Activated CD4-positive, alpha-beta T cell treated with anti-CD3 and anti-CD28 coated beads, Interleukin-2, amount 50 U/mL, for 1 hour (primary cell): ENCODE measurements at regions not wholly inside any gene's neighbourhood (a gene's known extent, or its start where the extent isn't known, plus 50 kb on each side); places are given as distances from the start of the nearest gene placed in this dataset.

ENCODE experiments used
- DNase-seq: peaks from one replicate; pipeline ENCODE4 v3.0.0-alpha.2; 2020

DNA sequence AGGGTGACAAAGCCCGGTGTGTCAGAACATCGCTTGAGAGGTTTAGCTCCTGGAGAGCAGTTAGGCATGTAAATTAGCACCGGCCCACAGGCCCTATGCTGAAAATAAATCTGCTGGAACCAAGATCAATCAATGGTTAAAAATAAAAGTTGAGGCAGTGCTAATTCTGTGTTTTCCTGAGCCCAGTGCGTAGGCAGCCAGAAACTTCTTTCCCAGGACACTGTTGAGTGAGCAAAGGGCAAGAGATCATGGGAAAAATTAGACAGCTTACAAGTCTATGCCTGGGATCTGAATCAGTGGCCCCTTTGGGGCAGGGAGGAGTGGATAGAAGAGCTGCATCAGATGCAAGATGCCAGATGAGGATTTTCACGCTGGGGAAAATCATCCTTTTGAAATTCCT is 539.2 kb downstream of the BUD13 start:
- no peak for DNase-seq

DNA sequence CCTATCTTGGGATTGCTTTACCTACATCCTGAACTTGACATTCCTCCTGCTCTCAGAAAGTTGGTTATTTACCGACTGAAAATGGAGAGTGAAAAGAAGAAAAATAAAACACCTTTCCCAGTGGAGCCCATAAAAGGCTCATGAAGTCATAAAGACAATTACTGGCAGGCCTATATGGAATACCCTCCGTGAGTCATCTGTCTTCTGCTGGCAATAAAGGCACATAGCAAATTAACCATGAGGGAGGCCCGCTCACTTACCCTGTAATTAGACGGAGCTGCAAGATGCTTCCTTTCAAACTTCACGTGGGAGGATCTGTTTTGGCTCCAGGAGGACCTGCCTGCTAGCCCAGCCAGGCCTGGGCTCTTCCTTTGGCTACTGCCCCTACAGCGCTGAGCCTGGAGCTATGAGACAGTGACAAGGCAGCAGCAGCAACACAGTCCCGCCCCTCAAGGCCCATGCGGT is 540.4 kb downstream of the BUD13 start:
- DNase-seq, result no peak

DNA sequence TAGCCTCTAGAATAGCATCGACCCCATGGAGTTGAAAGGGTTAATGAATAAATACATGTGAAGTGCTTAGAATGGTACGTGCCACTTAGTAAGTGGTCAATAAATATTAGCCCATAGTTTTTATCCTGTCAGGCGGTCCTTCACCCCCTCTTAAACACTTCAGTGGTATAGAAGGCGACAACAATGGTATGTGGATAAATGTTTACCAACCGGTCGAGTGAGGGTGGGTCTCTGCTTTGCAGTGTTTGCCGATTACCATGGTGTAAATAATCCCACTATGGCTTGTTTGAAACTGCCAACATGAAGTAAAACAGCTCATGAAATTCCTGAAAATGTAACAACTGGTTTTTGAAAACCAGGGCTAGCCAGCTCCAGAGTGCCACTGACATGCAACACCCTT is 541.2 kb downstream of the BUD13 start:
- no peak for DNase-seq

DNA sequence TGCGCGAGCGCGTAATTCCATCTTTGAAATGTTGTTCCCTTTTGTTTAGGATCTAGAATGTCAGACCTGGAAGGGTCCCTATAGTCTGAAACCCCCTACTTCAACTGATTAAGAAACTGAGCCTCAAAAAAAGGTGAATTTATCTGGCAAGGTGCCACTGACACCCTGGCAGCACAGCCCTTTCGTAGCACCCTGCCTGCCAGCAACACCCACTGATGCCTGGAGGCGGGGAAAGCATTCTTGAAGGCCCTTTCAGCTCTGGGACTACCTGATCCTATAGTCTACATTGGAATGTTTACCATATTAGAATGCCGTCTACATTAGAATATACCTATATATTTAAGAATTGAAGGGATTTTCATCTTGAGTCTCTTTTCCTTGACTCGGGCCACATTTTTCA is 542.3 kb downstream of the BUD13 start:
- DNase-seq, result no peak

DNA sequence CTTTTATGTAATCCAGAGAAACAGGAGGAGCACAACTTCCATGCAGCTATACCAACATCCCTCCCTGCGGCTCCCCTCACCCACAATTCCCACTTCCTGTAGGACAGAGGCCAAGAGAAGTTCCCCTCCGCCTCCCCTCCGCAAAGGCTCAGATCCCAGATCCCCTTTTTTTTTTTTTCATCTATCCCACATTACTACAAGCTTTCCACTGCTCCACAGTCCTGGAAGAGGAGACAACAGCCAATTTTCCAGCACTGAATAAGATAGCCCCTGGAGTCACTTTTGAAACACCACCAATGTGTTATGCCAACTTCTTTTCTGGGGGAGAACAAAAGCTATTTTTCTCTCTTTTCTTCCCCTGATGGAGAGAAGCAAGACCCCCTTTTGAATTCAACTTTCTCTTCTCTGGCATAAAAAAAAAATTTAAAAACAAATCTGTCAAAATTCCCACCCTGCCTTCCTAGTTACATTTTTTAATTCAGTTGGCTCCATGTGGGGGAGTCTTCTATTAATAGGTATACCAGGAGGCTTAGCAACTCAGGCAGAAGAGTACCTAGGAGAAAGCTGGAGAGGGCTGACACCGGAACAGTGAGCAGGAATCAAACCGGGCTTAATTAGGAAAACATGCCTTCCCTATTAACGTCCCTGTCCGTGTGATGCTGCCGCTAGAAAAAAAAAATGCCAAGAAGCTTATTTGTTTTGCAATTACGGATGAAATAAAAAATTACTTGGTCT is 543.4 kb downstream of the BUD13 start:
- DNase-seq, result no peak

DNA sequence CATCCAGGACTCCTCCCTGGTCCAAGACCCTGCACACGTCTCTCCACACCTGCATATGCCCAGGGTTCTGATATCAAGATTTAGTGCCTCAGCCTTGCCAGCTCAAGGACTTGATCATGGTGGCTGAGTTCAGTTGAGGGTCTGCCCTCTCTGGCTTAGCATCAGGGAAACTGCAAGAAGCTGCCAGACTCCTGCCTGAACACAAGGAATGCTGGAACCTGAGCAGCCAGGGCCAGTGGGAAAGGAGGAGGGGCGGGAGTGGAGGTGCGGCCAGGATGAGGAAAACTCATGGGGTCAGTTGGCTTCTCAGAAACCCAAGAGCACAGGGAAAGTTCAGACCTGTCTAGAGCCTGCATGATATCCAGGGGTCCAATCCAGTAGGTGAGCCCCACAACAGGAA is 546.1 kb downstream of the BUD13 start:
- no peak for DNase-seq

DNA sequence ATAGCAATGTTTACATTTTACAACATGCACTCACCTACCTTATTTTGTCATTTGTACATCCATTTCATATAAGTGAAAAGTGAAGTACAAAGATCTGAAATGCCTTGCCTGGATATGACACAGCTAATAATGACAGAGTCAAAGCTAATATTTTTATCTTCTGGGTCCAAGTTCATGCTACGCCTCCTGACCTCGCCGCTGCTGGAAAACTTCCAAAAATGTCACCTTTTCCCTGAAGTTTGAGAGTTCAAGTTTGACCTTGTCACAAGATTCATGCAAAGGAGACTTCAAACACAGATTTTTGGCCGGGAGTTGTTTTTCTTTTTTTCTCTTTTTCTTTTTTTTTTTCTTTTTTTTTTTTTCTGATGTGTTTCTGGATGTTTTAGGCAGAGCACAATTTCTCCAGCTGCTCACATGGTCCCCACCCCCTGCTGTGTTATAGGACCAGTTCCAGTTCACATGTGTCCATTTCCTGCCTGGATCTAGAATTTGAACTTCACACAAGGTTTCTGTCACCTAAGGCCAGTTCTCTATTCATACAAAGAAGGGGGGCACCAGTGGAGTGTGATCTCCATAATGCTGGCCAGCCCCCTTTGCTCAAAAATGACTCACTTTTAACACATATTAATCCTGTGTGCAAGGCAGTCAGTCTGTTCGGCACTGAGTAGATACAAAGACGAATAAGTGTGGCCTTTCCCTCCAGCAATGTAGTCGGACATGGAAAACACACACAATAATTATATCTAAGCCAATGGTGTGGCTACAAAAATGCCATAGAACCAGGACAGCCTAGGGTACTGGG is 546.8 kb downstream of the BUD13 start:
- DNase-seq, result no peak

DNA sequence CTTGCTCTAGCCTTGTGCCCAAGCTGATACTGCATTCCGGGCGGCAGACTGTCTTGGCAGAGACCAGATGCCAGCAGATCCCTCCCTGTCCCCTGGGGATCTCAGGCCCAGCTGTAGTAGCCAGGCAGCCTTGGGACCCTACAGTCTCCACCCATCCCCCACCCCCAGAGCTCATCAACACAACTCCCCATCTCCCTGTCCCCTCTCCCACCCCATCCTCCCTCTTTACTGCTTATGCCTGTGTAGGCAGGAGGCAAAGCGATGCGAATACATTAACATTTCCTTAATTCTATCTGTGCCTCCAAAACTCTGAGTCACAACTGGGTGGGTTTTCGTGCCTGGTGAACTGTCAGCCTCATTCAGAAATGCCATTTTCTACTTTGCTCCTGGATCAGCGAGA is 547.6 kb downstream of the BUD13 start:
- no peak for DNase-seq

DNA sequence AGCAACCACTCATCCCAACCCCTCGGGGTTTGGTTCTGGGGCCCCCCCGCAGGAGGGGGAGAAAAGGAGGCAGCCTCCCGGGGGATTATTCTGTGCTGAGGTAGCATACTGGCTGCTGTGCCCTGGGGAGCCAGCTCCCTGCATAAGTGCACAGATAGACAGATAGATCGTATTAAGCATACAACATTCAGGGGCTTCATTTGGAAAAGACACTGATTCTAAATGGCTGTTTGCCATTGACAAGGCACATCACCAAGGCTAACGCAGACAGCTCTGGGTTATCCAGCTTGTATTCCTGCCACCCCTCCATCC is 547.9 kb downstream of the BUD13 start:
- DNase-seq, result no peak

DNA sequence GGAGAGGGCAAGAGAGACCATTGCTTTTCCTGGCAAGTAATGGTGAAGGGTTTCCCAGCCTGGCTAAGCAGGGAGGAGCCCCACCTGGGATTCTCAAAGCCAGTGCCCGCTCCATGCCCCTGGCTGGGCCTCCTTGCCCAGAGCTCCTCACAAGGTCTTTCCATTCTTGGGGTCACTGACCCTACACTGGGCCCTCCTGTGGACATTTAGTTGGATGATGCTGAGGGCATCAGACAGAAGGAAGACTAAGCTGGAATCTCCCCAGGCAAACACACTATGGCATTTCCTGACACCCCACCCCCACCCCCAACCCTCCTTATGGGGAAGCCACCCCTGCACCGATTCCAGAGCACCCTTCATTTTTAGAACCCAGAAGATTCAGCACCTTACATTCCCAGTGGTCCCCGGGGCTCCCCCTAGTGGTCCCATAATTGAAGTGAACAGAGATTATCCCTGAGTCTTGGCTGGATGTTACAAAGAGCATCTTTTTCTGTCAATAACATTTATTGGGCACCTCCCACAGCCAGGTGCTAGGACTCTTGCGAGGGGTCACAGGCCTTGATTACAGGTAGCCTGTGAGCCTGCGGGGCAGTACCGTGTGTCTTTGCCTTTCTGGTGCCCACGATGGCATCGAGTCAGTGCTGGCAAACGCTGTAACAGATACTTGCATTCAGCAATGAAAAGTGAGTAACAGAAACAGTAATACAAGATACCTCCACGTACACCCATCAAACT is 548.5 kb downstream of the BUD13 start:
- DNase-seq, result peak; percentile 12

DNA sequence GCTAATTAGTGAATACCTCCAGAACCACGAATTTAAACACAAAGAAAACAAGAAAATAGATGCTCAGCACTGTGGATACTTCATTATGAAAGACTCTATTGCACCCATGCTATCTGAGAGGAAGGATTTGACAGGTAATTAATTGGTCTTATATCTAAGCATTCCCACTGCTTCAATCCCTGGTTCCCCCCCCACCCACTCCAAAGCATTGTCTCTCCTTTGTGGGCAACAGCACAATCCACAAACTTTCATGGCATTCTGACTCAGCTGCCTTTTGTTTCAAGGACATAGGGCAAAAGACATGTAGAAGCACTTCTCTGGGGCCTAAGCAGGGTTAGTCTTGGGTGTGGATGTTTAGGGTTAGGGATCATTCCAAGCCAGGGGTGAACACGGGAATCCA is 551.4 kb downstream of the BUD13 start:
- no peak for DNase-seq

DNA sequence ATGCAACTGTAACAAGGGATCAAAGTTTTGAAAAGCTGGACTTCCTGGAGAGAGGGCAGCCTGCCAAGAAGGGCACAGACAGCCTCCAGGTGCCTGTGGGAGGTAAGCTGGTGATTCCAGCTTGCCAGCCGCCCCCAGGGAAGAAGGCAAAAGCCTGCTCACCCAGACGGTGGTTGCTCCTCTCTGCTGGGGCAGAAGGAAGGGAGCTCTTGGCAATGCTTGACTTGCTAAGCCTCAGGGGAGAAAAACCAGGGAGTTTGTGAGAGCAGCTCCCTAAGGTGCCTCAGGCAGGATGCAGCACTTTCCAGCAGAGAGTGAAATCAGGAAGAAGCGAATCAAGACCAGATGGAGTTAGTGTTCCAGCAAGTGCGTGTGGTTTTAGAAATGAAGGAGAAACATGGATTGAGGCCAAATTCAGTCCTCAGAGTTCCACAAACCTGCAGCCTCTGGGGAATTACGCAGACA is 553.6 kb downstream of the BUD13 start:
- DNase-seq, result no peak

DNA sequence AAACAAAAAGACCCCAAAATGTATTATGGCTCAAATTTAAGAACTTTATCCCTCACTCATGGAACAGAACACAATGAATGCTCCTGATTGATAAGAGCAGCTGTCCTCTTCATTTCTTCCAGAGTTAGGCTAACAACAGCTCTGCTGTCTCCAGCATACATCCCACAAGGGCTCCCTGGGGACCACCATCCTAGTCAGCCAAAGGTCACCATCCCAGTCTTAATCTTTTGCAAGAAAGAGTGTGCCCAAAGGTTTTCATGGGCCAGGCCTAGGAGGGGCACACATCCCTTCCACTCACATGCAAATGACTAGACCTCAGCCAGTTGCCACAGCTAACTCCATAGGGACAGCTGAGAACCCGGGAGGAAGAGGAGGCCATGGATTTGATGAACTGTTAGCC is 555.3 kb downstream of the BUD13 start:
- DNase-seq, result no peak

DNA sequence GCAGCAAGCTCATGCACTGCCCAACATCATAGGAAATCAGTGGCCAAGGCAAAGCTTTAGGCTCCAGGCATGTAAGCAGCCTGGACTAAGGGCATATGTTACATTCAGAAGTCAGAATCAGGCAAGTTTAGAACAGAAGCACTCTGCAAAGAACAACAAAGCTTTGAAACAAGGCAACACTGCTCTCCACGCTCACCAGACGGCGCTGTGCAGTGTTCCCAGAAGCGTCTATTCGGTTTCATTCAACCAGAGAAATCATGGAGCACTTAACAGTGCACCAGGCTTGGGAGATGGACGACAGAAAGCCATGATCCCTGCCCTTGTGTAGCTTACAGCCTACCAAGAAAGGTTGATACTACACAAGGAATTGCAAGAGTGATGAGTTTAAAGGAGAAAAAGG is 555.8 kb downstream of the BUD13 start:
- DNase-seq, result no peak

DNA sequence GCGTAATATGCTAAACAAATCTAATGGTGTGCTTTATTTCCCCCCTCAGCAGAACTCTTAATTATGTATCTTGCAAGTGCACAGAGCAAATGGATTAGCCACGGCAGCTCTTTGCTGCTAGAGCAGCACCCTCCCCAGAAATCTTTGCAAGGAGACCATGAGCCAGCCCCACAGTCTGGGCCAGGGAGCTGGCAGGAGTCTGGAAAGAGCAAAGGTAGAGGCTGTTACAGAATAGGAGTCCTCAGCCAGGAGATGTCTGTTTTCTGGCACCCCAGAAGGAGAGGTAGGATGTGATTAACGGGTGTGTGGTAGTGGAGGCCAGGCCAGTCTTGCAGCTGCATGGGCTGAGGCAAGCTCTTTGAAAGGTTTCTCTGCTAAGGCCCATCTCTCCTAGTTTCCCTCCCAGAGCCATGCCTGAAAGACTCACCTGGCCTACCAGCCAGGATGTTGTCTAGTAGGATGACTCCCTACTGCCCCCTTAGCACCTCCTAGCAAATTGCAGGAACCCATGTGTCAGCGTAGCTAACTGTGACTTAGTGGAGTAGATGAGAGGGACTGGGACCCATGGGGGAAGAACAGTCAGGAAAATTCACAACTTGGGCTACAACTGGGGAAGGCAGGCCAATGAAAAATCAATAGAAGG is 557.2 kb downstream of the BUD13 start:
- no peak for DNase-seq

DNA sequence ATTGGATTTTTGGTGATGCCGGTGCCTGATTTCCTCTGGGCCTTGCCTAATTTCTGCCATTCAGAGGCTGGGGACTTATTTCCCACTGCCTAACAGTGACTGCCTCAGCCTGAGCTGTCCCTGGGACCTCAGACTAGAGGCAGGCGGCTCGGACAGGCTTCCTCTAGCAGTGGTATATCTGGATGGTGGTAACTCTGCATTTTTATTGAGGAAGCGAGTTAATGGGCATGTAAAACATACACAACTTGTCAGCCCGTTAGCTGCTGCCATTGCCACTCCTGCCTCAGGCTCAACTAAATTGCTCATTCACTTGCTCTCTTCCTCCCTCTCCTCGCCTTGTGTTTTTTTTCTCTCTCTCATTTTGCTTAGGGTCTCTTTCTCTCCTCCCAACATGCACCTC is 561.6 kb downstream of the BUD13 start:
- no peak for DNase-seq

DNA sequence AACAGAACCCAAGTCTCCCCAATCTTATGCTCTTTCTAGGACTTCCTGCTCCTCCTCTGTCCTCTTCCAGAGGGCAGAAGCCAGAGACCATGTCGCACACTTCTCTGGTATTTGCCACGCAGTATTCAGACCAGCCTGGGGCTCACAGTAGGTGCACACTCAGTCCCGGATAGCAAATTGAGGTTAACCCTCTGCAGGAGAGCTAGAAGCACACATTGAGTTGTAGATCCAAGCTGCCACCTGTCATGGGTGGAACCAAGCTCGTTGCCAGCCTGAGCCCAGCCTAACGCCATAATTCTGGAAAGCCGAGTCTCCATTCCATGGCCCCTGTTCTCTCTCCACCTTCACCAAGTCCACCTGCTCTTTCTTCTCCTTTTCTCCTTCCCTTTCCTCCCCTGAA is 562.1 kb downstream of the BUD13 start:
- DNase-seq, result no peak

DNA sequence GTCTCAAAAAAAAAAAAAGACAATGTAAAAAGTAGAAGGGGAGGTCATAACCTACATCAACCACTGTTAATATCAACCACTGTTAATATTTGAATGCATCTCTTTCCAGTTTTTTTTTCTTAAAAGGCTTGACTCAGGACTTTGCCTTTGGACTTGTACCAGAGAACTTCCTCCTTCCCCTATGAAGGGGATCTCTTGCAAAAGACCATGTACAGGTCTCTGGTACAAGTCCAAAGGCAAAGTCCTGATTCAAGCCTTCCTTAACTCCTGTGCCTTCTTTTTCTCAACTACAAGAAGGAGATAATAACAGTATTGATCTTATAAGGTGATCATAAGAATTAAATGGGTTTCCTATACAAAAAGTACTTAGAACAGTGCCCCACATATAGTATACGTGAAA is 563.5 kb downstream of the BUD13 start:
- no peak for DNase-seq

DNA sequence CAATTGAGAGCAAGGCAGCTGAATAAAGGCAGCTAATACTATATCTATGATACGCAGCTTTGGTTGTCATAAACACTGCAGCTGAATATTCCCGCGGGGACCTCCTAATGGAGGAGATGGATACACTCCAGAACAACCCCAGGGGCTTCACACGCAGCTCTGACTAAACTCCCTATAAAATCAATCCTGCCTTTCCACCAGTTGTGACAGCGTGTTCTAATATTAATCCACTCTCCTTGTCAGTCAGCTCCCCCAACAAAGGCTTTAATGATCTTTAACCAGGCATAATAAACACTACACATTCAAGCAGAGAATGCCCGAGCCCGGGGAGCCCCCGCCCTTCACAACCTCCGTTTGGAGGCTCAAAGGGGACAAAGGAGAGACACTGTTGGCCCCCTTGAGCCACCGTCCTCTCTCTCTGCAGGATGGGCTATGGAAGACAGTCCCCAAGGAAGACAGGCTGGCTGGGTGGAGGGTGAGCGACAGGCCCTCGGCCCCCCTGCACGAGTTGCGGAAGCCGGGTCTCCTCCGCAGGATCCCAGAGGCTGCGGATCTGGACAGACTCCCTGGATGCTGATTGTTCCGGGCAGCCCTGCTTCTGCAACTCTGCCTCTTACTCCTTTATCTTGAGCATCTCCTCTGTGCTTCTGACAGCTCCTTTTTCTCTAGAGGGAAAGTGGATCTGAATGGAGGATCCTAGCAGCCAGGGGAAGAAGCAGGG is 565.2 kb downstream of the BUD13 start:
- no peak for DNase-seq

DNA sequence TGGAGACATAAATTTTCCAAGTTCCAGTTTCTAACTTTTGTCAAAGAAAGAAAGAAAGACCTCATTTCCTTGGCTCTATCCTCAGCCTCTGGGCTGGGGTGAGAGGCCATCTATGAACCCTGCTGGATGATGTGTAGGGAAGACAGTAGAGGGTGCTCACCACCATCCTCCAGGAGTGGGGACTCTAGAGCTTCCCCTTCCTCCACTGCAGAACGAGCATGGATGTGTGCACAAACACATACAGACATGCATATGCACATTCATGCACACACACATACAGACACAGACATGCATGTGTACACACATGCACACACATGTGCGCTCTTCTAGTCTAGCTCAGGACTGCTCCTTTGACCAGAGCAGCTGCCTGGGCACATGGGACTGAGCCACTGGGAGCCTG is 565.8 kb downstream of the BUD13 start:
- no peak for DNase-seq

DNA sequence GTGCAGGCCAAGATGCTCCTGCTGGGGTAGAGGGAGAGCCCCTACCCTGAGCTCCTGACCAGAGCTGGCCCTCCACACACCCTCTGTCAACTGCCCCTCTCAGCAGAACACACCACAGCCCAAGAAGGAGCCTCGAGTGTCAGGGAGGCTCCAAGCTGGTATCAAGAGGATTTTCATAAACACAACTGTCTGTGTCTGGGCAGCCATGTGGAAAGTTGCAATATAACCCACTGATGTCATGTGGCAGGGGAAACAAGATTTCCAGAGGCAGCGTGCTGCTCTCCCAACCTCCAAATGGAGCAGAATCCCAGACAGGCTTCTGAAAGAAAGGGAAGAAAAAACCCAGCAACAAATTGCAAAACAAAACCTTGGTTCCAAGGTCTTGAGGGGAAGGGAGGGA is 569.9 kb downstream of the BUD13 start:
- no peak for DNase-seq

DNA sequence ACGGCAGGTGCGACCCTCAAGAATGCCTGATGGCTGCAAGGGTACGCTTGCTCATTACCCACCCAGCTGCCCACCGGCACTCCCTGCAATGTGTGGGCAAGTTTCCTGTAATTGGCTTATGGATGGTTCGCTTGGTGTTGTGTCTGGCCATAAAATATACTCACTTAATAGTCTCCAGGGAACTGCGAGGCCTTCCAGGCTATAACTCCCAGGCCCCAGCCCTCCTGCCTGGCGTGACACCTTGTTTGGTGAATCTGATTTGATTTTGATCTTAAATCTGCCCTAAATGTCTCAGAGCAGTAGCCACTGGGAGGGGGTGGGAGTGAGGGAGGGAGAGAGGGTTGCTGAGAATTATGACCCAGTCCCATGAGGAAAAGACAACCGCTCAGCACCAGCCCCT is 572.2 kb downstream of the BUD13 start:
- no peak for DNase-seq

DNA sequence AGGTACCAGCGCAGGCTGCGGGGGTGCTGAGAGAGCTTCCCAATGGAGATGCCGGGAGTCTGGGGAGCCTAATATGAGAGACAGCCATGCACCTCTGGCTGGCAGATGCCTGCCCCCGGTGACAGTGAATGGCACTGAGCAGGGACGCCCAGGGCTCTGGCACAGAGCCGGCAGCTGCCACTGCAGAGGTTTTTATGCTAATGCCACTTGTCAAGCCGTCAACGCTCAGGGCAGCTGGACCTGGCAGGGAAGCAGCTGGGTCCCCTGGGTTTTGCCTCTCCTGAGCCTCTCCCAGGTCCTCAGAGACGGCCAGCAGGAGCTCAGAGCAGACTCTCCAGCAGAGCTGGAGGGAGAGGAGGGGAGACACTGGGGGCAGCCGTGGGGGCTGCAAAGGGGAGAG is 573.6 kb downstream of the BUD13 start:
- no peak for DNase-seq
